GM06990 (cell line): ENCODE measurements at regions not wholly inside any gene's neighbourhood (a gene's known extent, or its start where the extent isn't known, plus 50 kb on each side); places are given as distances from the start of the nearest gene placed in this dataset.

ENCODE experiments used
- DNase-seq: peaks from one replicate; pipeline ENCODE4 v3.0.0-alpha.2; 2011; ENCODE audit not compliant: insufficient read length; ENCODE audit errors: extremely low read depth
- H3K27me3 ChIP-seq: replicated peaks from 2 replicates; pipeline ENCODE4 v1.6.0; 2011; ENCODE audit warnings: low read length; ENCODE audit not compliant: control insufficient read depth, insufficient read depth
- H3K36me3 ChIP-seq: 2 replicates; pipeline ENCODE4 v1.5.1; 2011; ENCODE audit warnings: low read length; ENCODE audit not compliant: control insufficient read depth, insufficient read depth
- H3K4me3 ChIP-seq: replicated peaks from 2 replicates; pipeline ENCODE4 v1.5.1; 2011; ENCODE audit warnings: low read depth, mild to moderate bottlenecking, control low read depth, low read length
- CTCF ChIP-seq: IDR thresholded peaks from 2 replicates; pipeline ENCODE4 v1.5.1; 2011; ENCODE audit warnings: low read length, control low read depth, mild to moderate bottlenecking, inconsistent platforms; ENCODE audit not compliant: insufficient read depth, poor library complexity, severe bottlenecking

DNA sequence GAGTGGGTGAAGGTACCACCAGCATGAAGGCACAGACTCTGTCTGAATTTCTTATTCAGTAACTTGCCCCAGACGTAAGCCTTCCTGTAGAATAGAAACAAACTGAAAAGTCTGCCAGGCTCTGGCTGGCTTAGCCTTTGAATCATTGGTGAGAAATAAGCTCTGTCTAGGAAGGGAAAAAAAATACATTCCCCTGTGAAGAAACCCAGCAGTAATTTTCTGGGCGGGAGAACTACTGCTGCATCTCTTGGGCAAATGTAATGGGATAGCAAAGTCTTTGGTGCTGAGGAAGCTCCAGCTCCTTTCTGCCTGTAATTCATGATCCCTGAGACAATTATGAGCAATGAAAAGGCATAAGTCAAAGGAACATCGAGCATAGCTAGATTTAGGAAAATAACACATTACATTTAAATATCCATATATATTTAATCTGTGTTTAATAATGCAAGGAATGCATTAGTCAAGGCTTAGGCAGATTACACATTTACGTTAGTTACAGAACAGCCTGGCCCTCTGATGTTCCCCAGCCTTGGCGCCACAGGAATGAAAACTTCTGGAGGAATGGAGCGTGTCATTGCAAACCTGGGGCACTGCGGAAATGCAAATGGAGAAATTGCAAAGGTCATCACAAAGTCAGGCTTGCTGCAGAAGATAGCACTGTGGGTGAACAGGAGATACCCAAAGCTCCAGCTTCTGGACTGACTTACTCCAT is 216.3 kb upstream of the CAMK1G start:
- TF ChIP-seq CTCF: no peak
- H3K27me3 ChIP-seq: no peaks in the 10 kb centered on the region; the same call in 1 of the 2 replicates
- no peak overlapping the region for H3K4me3 ChIP-seq
- no peak for DNase-seq
- no peaks in the 10 kb centered on the region for H3K36me3 ChIP-seq

DNA sequence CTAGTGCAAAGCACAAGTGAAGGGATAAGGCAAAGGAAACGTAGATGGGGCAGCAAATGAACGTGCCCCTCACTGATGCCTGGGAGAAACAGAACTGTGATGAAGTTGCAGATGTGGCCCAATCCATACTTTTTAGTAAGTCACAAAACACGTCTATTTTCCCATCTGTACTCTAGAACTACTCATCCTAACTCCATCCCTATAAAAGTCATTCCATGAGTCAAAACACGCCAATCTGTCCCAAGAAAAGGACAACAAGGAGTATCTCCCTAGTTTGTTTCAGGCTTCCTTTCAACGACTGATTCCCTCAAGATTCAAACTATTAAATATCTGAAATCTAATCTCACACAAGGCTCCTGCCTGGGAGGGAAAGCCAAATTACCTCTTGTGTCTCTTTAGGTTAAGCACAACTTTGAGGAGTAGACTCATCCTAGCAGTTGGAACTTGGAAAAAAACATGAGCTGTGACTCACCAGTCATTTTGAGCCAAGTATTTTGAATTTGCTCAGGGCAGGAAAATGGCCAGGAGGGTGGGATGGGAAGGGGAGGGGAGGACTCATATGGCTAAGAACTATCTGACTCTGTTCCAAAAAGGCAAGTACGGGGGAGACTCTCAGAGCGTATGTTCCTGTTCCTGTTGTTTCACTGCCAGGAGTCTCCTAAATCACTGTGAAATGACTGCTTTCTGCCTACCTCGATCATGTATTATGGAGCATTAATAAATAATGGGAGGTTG is 214.5 kb upstream of the CAMK1G start:
- TF ChIP-seq CTCF: no peak
- Histone ChIP-seq H3K27me3 (no peaks in the 10 kb centered on the region; the same call in none of the 2 replicates), H3K4me3 (no peak overlapping the region), H3K36me3 (no peaks in the 10 kb centered on the region)
- no peak for DNase-seq

- Histone ChIP-seq H3K27me3 (no peaks in the 10 kb centered on the region; the same call in none of the 2 replicates), H3K4me3 (no peak overlapping the region), H3K36me3 (no peaks in the 10 kb centered on the region)
- no peak for DNase-seq
- TF ChIP-seq CTCF: no peak
Measured at GRCh38 chr1:209370241-209370995, 213.1 kb upstream of the CAMK1G start.

- TF ChIP-seq CTCF: no peak
- H3K36me3 ChIP-seq: no peaks in the 10 kb centered on the region
- DNase-seq: no peak
- H3K4me3 ChIP-seq: no peak overlapping the region
- H3K27me3 ChIP-seq: no peaks in the 10 kb centered on the region; the same call in 1 of the 2 replicates
Measured at GRCh38 chr1:209375097-209375496, 208.4 kb upstream of the CAMK1G start.

GRCh38 chr1:209375671-209376365 is 207.7 kb upstream of the CAMK1G start:
- DNase-seq: no peak
- no peak for TF ChIP-seq CTCF
- no peaks in the 10 kb centered on the region for H3K36me3 ChIP-seq
- H3K4me3 ChIP-seq: no peak overlapping the region
- no peaks in the 10 kb centered on the region; the same call in 1 of the 2 replicates for H3K27me3 ChIP-seq
